ENCODE measurements at regions not wholly inside any gene's neighbourhood (a gene's known extent, or its start where the extent isn't known, plus 50 kb on each side); places are given as distances from the start of the nearest gene placed in this dataset.

- Histone ChIP-seq H3K27me3 (replicated peaks; ENCODE audit: insufficient read depth, low read length) (no peaks in the 10 kb centered on the region), H3K9me3 (replicated peaks; ENCODE audit: insufficient read depth, low read length) (no peaks in the 10 kb centered on the region), H3K9me2 (replicated peaks; ENCODE audit: insufficient read depth, low read length) (no peaks in the 10 kb centered on the region), H3K36me3 (replicated peaks; ENCODE audit: insufficient read depth, low read length) (no peaks in the 10 kb centered on the region), H3K4me2 (ENCODE audit: low read depth, low read length) (no peak overlapping the region), H3F3A (ENCODE audit: insufficient read depth, low read length) (no peaks in the 10 kb centered on the region), H3K27ac (ENCODE audit: low read length) (no peak overlapping the region), H3K4me3 (ENCODE audit: low read length) (no peak overlapping the region), H4K20me1 (ENCODE audit: insufficient read depth, low read length) (no peaks in the 10 kb centered on the region), H3K79me2 (ENCODE audit: low read length) (no peaks in the 10 kb centered on the region), H3K4me1 (ENCODE audit: low read length) (no peaks in the 10 kb centered on the region), H2AFZ (ENCODE audit: low read length) (no peak overlapping the region), H3K9ac (ENCODE audit: low read length) (no peak overlapping the region)
- no peak for DNase-seq
- TF ChIP-seq, protein P1, sequence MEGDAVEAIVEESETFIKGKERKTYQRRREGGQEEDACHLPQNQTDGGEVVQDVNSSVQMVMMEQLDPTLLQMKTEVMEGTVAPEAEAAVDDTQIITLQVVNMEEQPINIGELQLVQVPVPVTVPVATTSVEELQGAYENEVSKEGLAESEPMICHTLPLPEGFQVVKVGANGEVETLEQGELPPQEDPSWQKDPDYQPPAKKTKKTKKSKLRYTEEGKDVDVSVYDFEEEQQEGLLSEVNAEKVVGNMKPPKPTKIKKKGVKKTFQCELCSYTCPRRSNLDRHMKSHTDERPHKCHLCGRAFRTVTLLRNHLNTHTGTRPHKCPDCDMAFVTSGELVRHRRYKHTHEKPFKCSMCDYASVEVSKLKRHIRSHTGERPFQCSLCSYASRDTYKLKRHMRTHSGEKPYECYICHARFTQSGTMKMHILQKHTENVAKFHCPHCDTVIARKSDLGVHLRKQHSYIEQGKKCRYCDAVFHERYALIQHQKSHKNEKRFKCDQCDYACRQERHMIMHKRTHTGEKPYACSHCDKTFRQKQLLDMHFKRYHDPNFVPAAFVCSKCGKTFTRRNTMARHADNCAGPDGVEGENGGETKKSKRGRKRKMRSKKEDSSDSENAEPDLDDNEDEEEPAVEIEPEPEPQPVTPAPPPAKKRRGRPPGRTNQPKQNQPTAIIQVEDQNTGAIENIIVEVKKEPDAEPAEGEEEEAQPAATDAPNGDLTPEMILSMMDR (IDR thresholded peaks at IDR 0.05; ENCODE audit: low read length), result no peak
- TF ChIP-seq EZH2phosphoT487 (IDR thresholded peaks at IDR 0.05; ENCODE audit: low read length) (no peak), EZH2 (optimal IDR thresholded peaks at IDR 0.05; ENCODE audit: low read depth, low read length) (no peak)
These were observed 199.9 kb downstream of the ACTR3 start for GRCh38 chr2:114089636-114090319.

GRCh38 chr2:114091010-114091409, 201.1 kb downstream of the ACTR3 start:
- no peak for DNase-seq
- H3K9ac ChIP-seq (ENCODE audit: low read length), result no peak overlapping the region
- H3K4me3 ChIP-seq (ENCODE audit: low read length), result no peak overlapping the region
- H4K20me1 ChIP-seq (ENCODE audit: insufficient read depth, low read length), result no peaks in the 10 kb centered on the region
- no peaks in the 10 kb centered on the region for H3K79me2 ChIP-seq (ENCODE audit: low read length)
- no peak overlapping the region for H3K27ac ChIP-seq (ENCODE audit: low read length)
- no peaks in the 10 kb centered on the region for H3K27me3 ChIP-seq (replicated peaks; ENCODE audit: insufficient read depth, low read length)
- H3K4me2 ChIP-seq (ENCODE audit: low read depth, low read length), result no peak overlapping the region
- H3K9me2 ChIP-seq (replicated peaks; ENCODE audit: insufficient read depth, low read length), result no peaks in the 10 kb centered on the region
- no peaks in the 10 kb centered on the region for H3K36me3 ChIP-seq (replicated peaks; ENCODE audit: insufficient read depth, low read length)
- H3F3A ChIP-seq (ENCODE audit: insufficient read depth, low read length), result no peaks in the 10 kb centered on the region
- TF ChIP-seq, protein P1 (IDR thresholded peaks at IDR 0.05; ENCODE audit: low read length), result no peak
- TF ChIP-seq EZH2phosphoT487 (IDR thresholded peaks at IDR 0.05; ENCODE audit: low read length) (no peak), EZH2 (optimal IDR thresholded peaks at IDR 0.05; ENCODE audit: low read depth, low read length) (no peak)
- H2AFZ ChIP-seq (ENCODE audit: low read length), result no peak overlapping the region
- no peaks in the 10 kb centered on the region for H3K9me3 ChIP-seq (replicated peaks; ENCODE audit: insufficient read depth, low read length)
- no peaks in the 10 kb centered on the region for H3K4me1 ChIP-seq (ENCODE audit: low read length)

DNA sequence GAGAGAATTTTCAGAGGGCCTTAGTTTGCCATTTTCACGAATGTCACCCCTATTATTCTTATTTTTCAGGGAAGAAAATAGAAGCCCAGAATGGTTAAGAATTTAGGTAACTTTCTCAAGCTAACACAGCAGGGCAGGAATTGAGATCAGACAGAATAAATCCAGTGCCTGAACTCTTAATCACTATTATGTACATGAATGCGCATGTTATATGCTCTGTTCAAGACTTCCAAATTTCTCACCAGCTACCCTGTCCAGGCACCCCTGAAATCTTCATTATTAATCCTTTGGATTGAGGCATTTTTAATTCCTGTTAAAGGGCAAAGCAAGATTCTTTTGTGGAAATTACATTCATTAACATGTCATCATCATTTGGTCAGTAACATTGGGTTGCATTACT, 218.4 kb downstream of the ACTR3 start:
- H3K9me3 ChIP-seq (replicated peaks; ENCODE audit: insufficient read depth, low read length), result no peaks in the 10 kb centered on the region
- no peak overlapping the region for H2AFZ ChIP-seq (ENCODE audit: low read length)
- no peak overlapping the region for H3K4me3 ChIP-seq (ENCODE audit: low read length)
- H3F3A ChIP-seq (ENCODE audit: insufficient read depth, low read length), result no peaks in the 10 kb centered on the region
- no peak overlapping the region for H3K27ac ChIP-seq (ENCODE audit: low read length)
- no peak overlapping the region for H3K4me2 ChIP-seq (ENCODE audit: low read depth, low read length)
- H3K79me2 ChIP-seq (ENCODE audit: low read length), result no peaks in the 10 kb centered on the region
- TF ChIP-seq, protein P1 (IDR thresholded peaks at IDR 0.05; ENCODE audit: low read length), result no peak
- TF ChIP-seq EZH2phosphoT487 (IDR thresholded peaks at IDR 0.05; ENCODE audit: low read length), result no peak
- no peak for TF ChIP-seq EZH2 (optimal IDR thresholded peaks at IDR 0.05; ENCODE audit: low read depth, low read length)
- DNase-seq, result no peak
- no peak overlapping the region for H3K9ac ChIP-seq (ENCODE audit: low read length)
- no peaks in the 10 kb centered on the region for H3K36me3 ChIP-seq (replicated peaks; ENCODE audit: insufficient read depth, low read length)
- no peaks in the 10 kb centered on the region for H3K4me1 ChIP-seq (ENCODE audit: low read length)
- no peaks in the 10 kb centered on the region for H3K27me3 ChIP-seq (replicated peaks; ENCODE audit: insufficient read depth, low read length)
- no peaks in the 10 kb centered on the region for H4K20me1 ChIP-seq (ENCODE audit: insufficient read depth, low read length)
- H3K9me2 ChIP-seq (replicated peaks; ENCODE audit: insufficient read depth, low read length), result no peaks in the 10 kb centered on the region
